ENCODE measurements at regions not wholly inside any gene's neighbourhood (a gene's known extent, or its start where the extent isn't known, plus 50 kb on each side); places are given as distances from the start of the nearest gene placed in this dataset.

GRCh38 chr21:28581976-28582375 is 410.7 kb downstream of the LTN1 start:
- TF ChIP-seq POLR2A (IDR thresholded peaks at IDR 0.05; ENCODE audit: low read length): no peak
- no peak for TF ChIP-seq GATA1 (IDR thresholded peaks at IDR 0.05; ENCODE audit: low read depth, low read length)
